ENCODE measurements at regions not wholly inside any gene's neighbourhood (a gene's known extent, or its start where the extent isn't known, plus 50 kb on each side); places are given as distances from the start of the nearest gene placed in this dataset.
A peak's percentile ranks its signal among the peaks of the same experiment; 100 is the strongest.
"Not testable (repeated sequence)": the region's sequence is repeated elsewhere in the genome, so short reads cannot be mapped to it uniquely, and the experiment has no call there.

DNA sequence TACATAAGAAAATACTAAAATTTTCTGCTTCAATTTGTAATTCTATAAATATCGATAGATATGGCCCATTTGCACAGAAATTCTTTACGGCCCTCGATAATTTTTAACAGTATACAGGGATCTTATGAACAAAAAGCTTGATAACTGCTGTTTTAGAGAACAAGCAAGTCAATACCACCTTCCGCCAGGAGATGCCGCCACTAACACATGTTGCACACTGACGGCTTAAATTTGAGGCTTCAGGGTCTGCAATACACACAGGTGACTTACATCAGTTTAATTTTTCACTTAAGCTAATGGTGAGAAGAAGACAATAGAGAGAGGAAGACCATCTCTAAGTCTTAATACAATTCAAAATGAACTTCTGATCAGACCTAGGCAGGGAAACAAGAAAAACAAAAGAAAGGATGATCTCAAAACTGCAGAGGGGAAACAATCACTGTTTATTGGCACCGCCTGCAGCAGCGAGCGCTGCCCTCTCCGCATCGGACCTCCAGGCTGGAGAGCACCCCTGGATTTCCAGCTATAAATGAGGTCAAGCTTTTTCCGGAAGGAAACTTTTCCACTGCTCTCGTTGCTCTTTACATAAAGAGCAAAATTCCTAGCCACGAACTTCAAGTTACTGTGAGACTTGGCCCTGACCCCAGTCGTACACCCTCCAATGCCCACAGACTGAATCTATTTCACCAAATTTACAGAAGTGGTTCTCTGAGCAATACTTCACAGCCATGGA is 53.9 kb downstream of the OTOR start:
- peak; percentile 11 to 27 for DNase-seq (ENCODE audit: low read depth in 1 of 2, low spot score in 1 of 2)

DNA sequence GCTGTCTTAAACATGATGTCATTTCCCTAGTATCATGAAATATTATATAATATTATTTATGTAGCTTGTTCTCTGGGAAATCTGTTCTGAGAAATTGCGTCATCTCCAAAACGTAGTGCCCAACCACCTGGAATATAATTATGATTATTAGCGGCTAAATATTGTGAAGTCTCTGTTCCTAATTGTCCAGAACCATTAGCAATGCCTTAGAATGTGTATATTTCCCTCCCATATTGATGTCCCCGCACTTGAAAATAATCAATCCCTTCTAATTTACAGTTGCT is 54.4 kb downstream of the OTOR start:
- no peak for DNase-seq (ENCODE audit: low read depth in 1 of 2, low spot score in 1 of 2)

DNA sequence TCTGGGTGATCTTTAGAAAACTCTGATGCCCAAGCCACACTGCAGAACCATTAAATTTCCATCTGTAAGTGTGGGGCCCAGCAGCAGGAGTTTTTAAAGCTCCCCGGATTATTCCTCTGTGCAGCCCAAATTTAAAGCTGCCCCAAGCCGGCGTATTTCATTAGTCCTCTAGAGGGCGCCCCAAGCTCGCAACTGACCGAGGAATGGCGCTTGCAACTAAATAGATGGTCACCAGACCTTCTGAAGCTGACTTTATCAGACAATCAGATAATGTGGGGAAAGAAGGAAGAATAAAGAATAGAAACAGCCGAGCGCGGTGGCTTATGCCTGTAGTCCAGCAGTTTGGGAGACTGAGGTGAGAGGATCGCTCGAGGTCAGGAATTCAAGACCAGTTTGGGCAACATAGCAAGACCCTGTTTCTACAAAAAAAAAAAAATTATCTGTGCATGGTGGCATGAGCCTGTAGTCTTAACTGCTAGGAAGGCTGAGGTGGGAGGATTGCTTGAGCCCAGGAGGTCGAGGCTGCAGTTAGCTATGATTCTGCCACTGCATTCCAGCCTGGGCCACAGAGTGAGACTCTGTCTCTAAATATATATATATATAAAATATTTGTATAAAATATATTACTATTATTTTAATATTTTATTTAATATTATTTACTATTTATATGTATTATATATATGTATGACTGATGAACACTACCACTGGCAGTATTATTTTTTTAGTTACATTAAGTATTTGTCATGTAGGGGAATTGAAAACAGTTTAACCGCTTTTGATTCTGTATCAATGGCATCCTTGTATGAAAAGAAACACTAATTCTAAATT is 56.0 kb downstream of the OTOR start:
- DNase-seq (ENCODE audit: low read depth in 1 of 2, low spot score in 1 of 2) = peak; percentile 8 to 11

DNA sequence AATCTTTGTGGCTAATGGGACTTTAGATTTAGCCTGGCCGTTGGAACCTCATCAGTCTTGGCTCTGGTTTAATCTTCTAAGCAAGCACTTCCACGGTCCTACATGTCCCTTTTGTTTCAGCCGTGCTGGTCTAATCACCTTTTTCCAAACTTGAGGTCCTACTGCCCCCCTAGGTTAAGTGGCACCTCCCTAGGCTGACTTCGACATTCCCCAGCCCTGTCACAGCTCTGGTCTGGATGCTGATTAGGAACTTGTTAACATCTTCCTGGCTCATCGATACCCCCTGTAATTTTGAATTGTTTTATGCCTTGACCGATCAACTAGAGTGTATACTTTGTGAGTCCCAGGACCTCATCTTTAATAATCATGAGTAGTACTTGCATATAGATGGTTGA is 56.6 kb downstream of the OTOR start:
- DNase-seq (ENCODE audit: low read depth in 1 of 2, low spot score in 1 of 2) = no peak

DNA sequence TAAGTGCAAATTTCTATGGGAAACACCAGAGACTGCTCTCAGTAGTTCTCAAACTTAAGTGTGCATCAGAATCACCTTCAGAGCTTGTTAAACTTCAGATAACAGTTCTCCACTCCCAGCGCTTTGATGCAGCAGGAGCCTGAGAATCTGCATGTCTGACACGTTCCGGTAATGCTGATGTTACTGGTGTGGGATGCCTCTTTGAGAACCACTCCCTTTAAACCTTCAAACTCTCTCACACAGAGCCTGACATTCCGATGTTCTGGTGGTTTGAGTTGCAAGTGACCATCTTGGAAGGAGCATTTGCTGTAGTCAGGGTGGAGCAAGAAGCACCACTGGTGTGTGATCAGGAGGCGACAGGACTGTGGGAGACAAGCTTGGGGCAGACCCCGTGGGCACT is 57.9 kb downstream of the OTOR start:
- no peak for DNase-seq (ENCODE audit: low read depth in 1 of 2, low spot score in 1 of 2)

DNA sequence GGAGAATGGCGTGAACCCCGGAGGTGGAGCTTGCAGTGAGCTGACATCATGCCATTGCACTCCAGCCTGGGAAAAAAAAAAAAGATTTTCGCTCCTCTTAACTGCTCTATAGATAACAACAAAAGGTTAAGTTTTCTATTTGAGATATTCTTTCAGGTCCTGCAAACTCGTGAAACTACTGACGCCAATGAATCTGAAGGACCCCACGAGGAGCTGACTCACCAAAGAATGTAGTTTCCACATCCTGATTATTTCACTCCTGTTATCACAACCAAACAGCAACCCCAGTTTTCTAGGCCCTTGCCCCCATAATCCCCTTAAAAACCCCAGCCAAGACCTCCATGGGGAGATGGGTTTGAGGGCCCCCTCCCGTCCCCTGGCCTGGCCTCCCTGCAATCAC is 58.7 kb downstream of the OTOR start:
- no peak for DNase-seq (ENCODE audit: low read depth in 1 of 2, low spot score in 1 of 2)

DNA sequence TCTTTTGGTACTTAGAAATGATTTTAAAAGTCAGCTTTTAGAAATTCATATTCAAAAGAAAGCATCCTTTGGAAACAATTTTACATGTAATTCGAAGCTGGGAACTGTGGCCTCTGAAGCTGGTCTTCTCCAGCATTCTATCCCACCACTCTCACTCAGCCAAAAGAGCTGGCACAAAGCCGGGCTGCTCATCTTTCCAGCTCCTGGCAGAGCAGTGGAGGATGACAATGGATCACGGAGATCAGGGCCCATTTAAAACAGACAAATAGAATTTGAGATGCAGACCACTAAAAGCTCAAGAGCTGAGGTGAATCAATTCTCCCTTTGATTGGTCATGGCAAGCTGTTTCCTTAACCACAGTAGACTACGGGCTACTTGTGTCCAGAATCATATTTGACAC is 60.6 kb downstream of the OTOR start:
- DNase-seq (ENCODE audit: low read depth in 1 of 2, low spot score in 1 of 2) = no peak

DNA sequence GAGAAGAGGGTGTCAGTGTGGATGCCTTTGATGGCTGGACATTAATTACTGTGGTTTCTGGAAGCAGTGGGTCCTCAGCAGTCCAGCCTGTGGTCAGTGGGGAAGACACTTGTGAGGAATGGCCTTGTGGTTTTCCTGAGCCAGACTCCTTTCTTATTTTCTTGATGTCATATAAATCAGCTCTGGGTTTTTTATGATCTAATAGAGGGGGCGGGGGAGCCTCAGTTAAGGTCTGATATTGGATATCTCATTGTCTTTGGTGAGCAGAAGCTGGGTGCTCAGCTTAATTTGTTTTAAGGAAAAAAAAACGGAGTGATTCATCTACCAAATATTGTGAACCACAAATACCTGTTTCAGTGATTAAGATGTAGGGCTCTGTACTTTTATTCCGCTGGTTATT is 62.1 kb downstream of the OTOR start:
- DNase-seq (ENCODE audit: low read depth in 1 of 2, low spot score in 1 of 2) = no peak

DNA sequence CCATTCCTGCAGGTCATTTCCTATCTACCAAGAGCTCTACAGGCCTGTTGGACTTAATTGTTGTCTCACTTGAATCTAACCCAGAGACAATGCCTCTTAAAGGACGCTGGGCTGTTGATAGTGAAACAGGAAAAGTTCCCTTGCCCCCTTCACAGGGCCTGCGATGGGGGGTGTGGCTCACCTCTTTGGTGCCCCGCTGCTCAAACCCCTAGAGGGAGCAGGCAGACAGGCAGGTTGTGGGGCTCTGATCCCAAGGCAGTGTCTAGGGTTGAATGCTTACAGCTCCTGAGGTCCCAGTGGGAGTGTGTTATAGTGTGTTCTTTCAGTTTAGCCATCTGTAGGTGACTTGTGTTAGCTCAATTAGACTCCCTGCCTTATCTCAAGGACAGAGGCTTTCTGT is 68.0 kb downstream of the OTOR start:
- no peak for DNase-seq (ENCODE audit: low read depth in 1 of 2, low spot score in 1 of 2)

DNA sequence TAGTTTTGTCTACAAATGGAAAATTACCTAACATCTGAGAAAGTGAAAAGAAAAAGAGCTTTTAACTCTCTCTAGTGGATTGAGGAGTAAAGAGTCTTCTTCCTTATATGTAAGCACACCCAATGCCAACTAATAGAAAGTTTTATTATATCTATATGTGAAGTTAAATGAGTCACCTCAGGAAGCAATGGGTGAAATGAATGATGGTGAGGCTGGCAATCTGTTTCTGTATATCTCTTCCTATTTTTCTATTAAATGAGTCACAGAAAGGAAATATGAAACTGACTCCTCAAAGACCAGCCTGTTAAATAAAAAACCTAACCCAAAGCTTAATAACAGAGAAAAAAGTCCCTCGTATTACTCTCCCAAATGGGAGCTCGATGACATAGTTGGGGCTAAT is 71.3 kb downstream of the OTOR start:
- no peak for DNase-seq (ENCODE audit: low read depth in 1 of 2, low spot score in 1 of 2)

DNA sequence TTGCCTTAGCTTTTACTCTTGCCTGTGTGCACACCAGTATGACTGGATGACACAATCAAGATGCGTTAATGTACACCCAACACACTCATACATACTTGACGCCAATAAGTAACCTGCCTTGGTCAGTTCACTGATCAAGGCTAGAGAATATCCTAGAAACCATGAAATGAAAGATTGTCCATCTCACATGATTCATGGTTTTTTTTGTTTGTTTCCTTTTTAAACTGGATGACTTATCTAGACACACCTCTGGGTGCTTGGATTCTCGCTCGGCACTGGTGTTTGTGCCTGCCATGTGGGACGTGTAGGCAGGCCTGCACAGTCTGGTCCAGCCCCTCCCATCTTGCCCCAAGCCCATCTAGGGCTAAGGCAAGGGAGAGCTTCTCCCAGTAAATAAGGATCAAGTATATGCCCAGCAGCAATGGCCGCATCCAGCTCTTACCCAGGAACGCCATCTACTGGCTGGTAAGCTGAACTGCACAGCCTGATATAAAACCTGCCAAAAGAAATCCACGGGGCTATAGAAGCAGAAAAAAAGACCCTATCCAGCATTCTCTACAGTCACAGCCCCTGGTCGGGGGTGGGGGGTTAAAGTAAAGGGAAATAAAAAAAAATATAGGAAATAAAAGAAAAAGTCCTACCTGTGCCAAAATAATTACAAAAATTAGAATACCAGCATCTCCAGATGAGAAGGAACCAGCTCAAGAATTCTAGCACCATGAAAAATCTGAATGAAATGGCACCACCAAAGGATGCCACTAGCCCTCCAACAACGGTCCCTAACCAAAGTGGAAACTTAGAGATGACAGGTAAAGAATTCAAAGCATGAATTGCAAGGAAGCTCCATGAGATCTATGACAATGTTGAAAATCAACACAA is 73.3 kb downstream of the OTOR start:
- no peak for DNase-seq (ENCODE audit: low read depth in 1 of 2, low spot score in 1 of 2)

DNA sequence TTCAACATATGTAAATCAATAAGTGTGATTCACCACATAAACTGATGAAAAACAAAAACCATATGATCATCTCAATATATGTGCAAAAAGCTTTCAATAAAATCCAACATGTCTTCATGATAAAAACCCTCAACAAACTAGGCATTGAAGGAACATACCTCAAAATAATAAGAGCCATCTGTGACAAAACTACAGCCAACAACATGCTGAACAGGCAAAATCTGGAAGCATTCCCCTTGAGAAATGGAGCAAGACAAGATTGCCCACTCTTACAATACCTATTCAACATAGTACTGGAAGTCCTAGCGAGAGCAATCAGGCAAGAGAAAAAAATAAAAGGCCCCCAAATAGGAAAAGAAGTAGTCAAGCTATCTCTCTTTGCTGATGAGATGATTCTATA is 76.5 kb downstream of the OTOR start:
- no peak for DNase-seq (ENCODE audit: low read depth in 1 of 2, low spot score in 1 of 2)

DNA sequence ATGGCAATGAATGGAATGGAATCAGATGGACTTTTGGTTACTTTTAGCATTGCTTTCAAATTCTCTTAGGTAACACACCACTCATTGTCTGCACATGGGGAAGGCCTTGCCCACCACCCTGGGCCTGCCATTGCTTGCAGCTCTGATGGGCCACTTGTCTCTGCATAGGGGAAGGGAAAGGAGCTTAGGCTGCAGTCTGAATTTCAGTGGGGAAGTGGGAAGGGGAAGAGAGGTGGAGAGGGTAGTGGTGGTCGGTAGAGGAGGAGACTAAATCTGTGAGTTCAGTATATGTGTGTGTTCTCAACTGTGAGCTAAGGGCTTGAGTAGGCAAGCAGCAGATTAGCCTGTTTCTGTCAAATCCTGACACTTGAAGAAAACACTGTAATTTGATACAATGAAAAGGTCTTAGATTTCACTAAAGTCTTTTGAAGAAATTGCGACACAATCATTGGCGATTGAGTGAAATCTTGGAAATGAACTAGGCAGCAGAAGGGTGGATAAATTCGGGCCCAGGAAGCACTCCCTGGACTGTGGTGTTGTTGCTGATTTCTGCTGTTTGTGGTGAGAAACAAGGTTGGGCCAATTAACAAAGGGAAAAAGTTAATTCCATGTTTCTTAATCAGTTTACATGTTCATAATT is 80.6 kb downstream of the OTOR start:
- DNase-seq (ENCODE audit: low read depth in 1 of 2, low spot score in 1 of 2) = no peak

DNA sequence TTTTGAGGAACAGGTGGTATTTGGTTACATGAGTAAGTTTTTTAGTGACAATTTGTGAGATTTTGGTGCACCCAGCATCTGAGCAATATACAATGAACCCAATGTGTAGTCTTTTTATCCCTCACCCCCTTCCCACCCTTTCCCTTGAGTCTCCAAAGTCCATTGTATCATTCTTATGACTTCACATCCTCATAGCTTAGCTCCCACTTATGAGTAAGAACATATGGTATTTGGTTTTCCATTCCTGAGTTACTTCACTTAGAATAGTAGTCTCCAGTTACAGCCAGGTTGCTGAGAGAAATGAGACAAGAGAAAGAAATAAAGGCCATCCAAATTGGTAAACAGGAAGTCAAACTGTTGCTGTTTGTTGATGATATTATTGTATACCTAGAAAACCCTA is 87.5 kb downstream of the OTOR start:
- not testable (repeated sequence) for DNase-seq (ENCODE audit: low read depth in 1 of 2, low spot score in 1 of 2)

DNA sequence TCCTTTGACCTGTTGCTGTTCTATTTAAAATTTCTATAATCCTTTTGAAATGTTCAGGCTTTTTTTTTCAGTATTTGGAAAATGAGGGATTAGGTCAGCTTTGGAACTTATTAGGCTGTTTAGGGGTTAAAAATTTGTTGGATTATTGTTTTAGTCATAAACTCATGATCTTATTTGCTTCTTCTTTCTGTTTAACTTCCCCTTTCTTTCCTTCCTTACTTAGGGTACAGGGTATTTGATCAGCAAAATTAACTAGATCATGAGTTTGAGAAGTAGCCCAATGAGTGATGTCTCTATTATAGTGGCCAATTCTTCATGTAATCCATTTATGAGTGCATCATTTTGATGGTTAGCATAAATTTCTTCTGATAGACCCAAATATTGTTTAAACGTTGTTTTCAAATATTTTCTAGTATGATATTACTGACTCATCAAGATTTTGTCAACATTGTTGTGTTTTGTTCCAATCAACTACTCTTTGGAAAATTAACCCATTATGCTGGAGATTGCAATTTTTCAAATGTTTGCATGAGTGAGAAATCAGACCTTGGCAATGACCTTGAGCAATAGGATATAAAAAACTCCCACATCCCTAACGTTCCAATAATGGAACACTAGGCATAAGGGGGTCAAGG is 94.4 kb downstream of the OTOR start:
- no peak for DNase-seq (ENCODE audit: low read depth in 1 of 2, low spot score in 1 of 2)

DNA sequence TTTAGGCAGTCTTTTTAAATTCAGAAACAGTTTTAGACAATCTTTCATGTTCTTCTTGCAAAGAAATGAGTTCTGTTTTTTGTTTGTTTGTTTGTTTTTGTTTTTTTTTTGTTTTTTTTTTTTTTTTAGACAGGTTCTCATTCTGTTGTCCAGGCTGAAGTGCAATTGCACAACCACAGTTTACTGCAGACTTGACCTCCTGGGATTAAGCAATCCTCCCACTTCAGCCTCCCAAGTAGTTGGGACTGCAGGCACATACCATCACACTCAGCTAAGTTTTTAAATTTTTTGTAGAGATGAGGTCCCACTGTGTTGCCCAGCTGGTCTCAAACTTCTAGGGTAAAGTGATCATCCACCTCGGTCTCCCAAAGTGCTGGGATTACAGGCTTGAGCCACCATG is 96.2 kb downstream of the OTOR start:
- no peak for DNase-seq (ENCODE audit: low read depth in 1 of 2, low spot score in 1 of 2)

DNA sequence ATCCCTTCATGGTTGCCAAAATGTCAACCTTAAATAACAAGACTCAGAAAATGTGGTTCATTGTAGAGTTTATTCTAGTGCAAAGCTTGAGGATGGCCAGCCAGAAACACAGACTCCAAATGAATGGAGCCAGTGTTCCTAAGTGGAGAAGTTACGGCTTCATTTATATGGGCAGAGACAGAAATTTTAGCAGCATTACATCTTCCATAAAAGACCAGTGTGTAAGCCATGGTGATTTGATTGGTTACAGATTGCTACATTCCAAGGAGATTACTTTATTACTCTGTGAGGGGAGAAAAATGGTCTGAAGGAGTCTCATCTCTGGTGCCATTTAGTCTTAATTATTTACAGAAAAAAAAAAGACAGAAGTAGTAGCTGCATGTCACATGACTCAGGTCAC is 97.8 kb downstream of the OTOR start:
- DNase-seq (ENCODE audit: low read depth in 1 of 2, low spot score in 1 of 2) = no peak

DNA sequence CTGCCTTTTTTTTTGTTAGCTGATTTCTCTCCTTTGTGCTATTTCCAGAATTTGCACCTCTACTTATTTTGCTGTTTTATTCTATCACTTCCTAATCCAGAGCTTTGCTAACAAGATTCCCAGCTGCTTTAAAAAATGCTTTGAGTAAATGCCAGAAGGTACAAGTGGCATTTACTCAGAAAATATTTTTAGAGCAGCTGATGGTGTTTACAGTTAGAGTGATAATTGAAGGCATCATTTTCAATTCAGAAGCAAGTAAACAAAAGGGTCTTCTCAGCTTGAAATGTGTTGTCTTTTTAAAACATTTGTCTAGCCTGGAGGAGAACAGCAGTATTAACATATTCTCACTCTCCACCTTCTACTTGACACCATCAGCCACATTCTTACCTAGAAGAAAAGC is 99.9 kb downstream of the OTOR start:
- DNase-seq (ENCODE audit: low read depth in 1 of 2, low spot score in 1 of 2) = no peak

DNA sequence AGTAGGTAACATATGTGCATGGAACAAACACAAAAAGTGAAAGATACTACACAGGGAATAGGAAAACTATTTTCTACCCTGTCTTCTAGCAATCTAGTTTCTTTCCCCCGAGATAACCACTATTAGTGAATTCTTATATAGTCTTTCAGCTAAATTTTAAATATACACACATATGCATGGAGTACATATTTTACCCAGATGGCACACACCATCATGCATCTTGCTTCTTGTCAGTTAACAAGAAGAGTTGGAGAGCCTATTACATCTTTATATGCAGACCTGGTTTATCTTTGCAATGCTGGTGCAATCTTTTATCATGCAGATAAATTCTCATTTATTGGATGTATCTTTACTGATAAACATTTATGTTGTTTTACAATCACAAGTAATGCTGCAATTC is 100.4 kb downstream of the OTOR start:
- no peak for DNase-seq (ENCODE audit: low read depth in 1 of 2, low spot score in 1 of 2)

DNA sequence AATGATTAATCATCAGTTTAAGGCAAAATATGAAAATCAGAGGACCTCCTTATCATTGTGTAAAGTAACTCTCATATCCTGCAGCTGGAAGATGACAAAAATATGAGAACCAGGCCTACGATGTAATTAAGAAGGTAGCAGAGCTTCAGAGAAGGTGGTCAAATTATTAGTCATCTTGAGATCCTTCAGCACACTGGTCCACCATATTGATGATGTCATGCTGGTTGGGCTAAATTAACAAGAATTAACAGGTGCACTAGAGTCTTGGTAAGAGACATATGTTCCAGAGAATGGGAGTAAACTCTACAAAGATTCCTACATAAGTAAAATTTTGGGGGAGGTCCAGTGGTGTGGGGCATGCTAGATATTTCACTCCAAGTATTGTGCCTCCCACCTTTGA is 112.8 kb downstream of the OTOR start:
- no peak for DNase-seq (ENCODE audit: low read depth in 1 of 2, low spot score in 1 of 2)

DNA sequence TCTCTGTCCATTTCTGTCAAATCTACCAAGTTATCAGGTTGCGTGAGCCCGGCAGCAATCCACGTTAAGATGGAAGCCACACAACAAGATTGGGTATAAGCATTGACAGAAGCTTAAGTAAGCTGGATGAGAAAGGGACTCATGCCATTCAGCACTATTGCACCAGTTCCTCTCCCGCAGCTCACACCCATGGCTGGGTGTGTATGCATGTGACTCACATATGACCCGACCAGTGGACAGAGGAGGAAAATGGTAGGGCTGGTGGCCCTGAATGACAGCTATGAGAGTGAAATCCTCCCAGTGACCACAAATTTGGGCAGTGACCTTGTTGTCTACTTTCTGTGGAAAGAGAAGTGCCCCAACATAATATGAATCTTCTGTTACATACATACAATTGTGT is 113.5 kb downstream of the OTOR start:
- DNase-seq (ENCODE audit: low read depth in 1 of 2, low spot score in 1 of 2) = no peak
